Inflammatory macrophage treated with lipopolysaccharide for 1 hour (primary cell): ENCODE measurements at regions not wholly inside any gene's neighbourhood (a gene's known extent, or its start where the extent isn't known, plus 50 kb on each side); places are given as distances from the start of the nearest gene placed in this dataset.

ENCODE experiments used
- DNase-seq, 2 donors: peaks; one replicate each; pipeline ENCODE4 v3.0.0-alpha.2; 2020 to 2022

GRCh38 chr4:3585567-3585966 is 53.3 kb upstream of the LRPAP1 start:
- peak in 1 of 2 donors; percentile 3 for DNase-seq

- no peak for DNase-seq
Observed at GRCh38 chr4:3582091-3582475, 49.9 kb upstream of the LRPAP1 start.
